ENCODE measurements at regions not wholly inside any gene's neighbourhood (a gene's known extent, or its start where the extent isn't known, plus 50 kb on each side); places are given as distances from the start of the nearest gene placed in this dataset.

DNA sequence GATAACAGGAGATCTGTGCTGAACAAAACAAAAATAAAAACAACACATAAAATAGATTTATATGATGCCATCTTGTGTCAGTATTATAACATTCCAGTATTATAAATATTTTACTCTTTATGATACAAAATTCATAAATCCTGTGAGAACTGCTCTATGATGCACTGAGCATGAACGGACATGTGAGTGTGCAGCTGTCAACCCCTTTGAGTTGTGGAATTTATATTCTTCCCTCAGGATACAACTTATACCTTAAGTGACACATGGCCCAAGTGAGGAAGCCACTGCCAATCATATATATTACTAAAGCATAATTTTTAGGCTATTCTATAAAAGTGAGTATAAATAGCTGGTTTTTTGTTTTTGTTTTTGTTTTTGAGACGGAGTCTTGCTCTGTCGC lies 116.0 kb upstream of the OR13F1 start:
- TF ChIP-seq XBP1 (CRISPR knock-in tag; IDR thresholded peaks at IDR 0.05) (no peak), GLI4 (CRISPR knock-in tag; IDR thresholded peaks at IDR 0.05; ENCODE audit: borderline replicate concordance) (no peak), SMAD1 (CRISPR knock-in tag; IDR thresholded peaks at IDR 0.05; ENCODE audit: borderline replicate concordance, low read depth) (no peak), TARDBP (CRISPR knock-in tag; IDR thresholded peaks at IDR 0.05) (no peak), SP1 (IDR thresholded peaks at IDR 0.05) (no peak), SP1 (CRISPR knock-in tag; IDR thresholded peaks at IDR 0.05) (no peak), POLR2A (IDR thresholded peaks at IDR 0.05; ENCODE audit: insufficient read depth in 1 of 2, low read depth in 2 of 2, low read length in 2 of 2) (no peak), ATF1 (CRISPR knock-in tag; IDR thresholded peaks at IDR 0.05) (no peak), PTBP1 (IDR thresholded peaks at IDR 0.05; ENCODE audit: low read depth, low read length, poor library complexity, severe bottlenecking) (no peak)
- TF ChIP-seq, protein P1, sequence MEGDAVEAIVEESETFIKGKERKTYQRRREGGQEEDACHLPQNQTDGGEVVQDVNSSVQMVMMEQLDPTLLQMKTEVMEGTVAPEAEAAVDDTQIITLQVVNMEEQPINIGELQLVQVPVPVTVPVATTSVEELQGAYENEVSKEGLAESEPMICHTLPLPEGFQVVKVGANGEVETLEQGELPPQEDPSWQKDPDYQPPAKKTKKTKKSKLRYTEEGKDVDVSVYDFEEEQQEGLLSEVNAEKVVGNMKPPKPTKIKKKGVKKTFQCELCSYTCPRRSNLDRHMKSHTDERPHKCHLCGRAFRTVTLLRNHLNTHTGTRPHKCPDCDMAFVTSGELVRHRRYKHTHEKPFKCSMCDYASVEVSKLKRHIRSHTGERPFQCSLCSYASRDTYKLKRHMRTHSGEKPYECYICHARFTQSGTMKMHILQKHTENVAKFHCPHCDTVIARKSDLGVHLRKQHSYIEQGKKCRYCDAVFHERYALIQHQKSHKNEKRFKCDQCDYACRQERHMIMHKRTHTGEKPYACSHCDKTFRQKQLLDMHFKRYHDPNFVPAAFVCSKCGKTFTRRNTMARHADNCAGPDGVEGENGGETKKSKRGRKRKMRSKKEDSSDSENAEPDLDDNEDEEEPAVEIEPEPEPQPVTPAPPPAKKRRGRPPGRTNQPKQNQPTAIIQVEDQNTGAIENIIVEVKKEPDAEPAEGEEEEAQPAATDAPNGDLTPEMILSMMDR (CRISPR knock-in tag; IDR thresholded peaks at IDR 0.05) = no peak
